CD14-positive monocyte (primary cell): ENCODE measurements at regions not wholly inside any gene's neighbourhood (a gene's known extent, or its start where the extent isn't known, plus 50 kb on each side); places are given as distances from the start of the nearest gene placed in this dataset.

Experiments
- DNase-seq, 3 donors: peaks; one replicate each; pipeline ENCODE4 v3.0.0-alpha.2; 2011 to 2022
- H2AFZ ChIP-seq: 2 replicates; pipeline ENCODE4 v1.6.0; 2012; ENCODE audit warnings: mild to moderate bottlenecking, low read depth, low read length, inconsistent platforms; ENCODE audit not compliant: insufficient read depth, poor library complexity, severe bottlenecking
- H3K27ac ChIP-seq, 2 donors: 1 replicate in 1 of 2; 2 replicates in 1 of 2; pipeline ENCODE4 v1.5.1; 2012 to 2013; ENCODE audit warnings: low read length in 2 of 2, control low read depth in 1 of 2, inconsistent platforms in 1 of 2, low read depth in 1 of 2, mild to moderate bottlenecking in 1 of 2
- H3K27me3 ChIP-seq, 2 donors: one replicate each; pipeline versions ENCODE4 v1.6.0 to v1.6.1; 2011 to 2013; ENCODE audit warnings: low read length in 2 of 2; ENCODE audit not compliant: control insufficient read depth in 2 of 2, insufficient read depth in 2 of 2
- H3K36me3 ChIP-seq, 2 donors: replicated peaks in 1 of 2; 1 replicate in 1 of 2; 2 replicates in 1 of 2; pipeline versions ENCODE4 v1.5.1 to v1.6.1; 2012 to 2013; ENCODE audit warnings: low read length in 2 of 2, control low read depth in 1 of 2, inconsistent platforms in 1 of 2, mild to moderate bottlenecking in 1 of 2; ENCODE audit not compliant: insufficient read depth in 2 of 2, control insufficient read depth in 1 of 2
- H3K4me1 ChIP-seq, 2 donors: 1 replicate in 1 of 2; 2 replicates in 1 of 2; pipeline versions ENCODE4 v1.5.1 to v1.6.1; 2012 to 2013; ENCODE audit warnings: low read length in 2 of 2, control low read depth in 1 of 2, inconsistent platforms in 1 of 2, mild to moderate bottlenecking in 1 of 2, moderate library complexity in 1 of 2; ENCODE audit not compliant: insufficient read depth in 2 of 2, control insufficient read depth in 1 of 2
- H3K4me2 ChIP-seq: replicated peaks from 2 replicates; pipeline ENCODE3; 2012; ENCODE audit warnings: low read length, moderate library complexity, mild to moderate bottlenecking; ENCODE audit not compliant: poor library complexity, severe bottlenecking; ENCODE audit errors: extremely low read depth
- H3K4me3 ChIP-seq, 3 experiments: fragments of 200-600 bp in 1 of 3; sonication (generic) in 1 of 3; replicated peaks in 1 of 3; 1 replicate in 2 of 3; 2 replicates in 1 of 3; pipeline ENCODE4 v1.5.1; 2011 to 2013; ENCODE audit warnings: low read length in 3 of 3, mild to moderate bottlenecking in 3 of 3, control low read depth in 2 of 3, low read depth in 2 of 3, inconsistent platforms in 1 of 3, moderate library complexity in 1 of 3
- H3K79me2 ChIP-seq: 2 replicates; pipeline ENCODE4 v1.6.0; 2012; ENCODE audit warnings: mild to moderate bottlenecking, control low read depth, inconsistent platforms, low read length, moderate library complexity; ENCODE audit not compliant: insufficient read depth
- H3K9ac ChIP-seq: 2 replicates; pipeline ENCODE4 v1.6.0; 2017; ENCODE audit warnings: low read length, mild to moderate bottlenecking; ENCODE audit not compliant: insufficient read depth, poor library complexity, severe bottlenecking
- H3K9me3 ChIP-seq, 2 donors: replicated peaks in 1 of 2; 1 replicate in 1 of 2; 2 replicates in 1 of 2; pipeline versions ENCODE4 v1.5.1 to v1.6.1; 2012 to 2013; ENCODE audit warnings: low read length in 2 of 2, control low read depth in 1 of 2; ENCODE audit not compliant: control insufficient read depth in 1 of 2, insufficient read depth in 1 of 2
- H4K20me1 ChIP-seq: 2 replicates; pipeline ENCODE4 v1.6.0; 2012; ENCODE audit warnings: mild to moderate bottlenecking, low read length, control low read depth, moderate library complexity; ENCODE audit not compliant: insufficient read depth
- H3K27ac Mint-ChIP-seq, 7 donors: one replicate each; pipeline ENCODE4 v1.8.0; 2020; ENCODE audit warnings: mild to moderate bottlenecking in 7 of 7, mixed read lengths in 7 of 7, moderate library complexity in 6 of 7, inconsistent platforms in 2 of 7
- H3K27me3 Mint-ChIP-seq, 3 donors: one replicate each; pipeline ENCODE4 v1.8.0; 2021 to 2022; ENCODE audit warnings: low read depth in 3 of 3, mild to moderate bottlenecking in 3 of 3, mixed read lengths in 3 of 3, moderate library complexity in 3 of 3, inconsistent platforms in 1 of 3
- H3K36me3 Mint-ChIP-seq, 2 donors: one replicate each; pipeline ENCODE4 v1.8.0; 2020; ENCODE audit warnings: mixed read lengths in 2 of 2, inconsistent platforms in 1 of 2, mild to moderate bottlenecking in 1 of 2
- H3K4me1 Mint-ChIP-seq: one replicate; pipeline ENCODE4 v1.8.0; 2020; ENCODE audit warnings: mild to moderate bottlenecking, mixed read lengths
- H3K4me3 Mint-ChIP-seq, 2 donors: one replicate each; pipeline ENCODE4 v1.8.0; 2020; ENCODE audit warnings: mild to moderate bottlenecking in 2 of 2, mixed read lengths in 2 of 2, moderate library complexity in 1 of 2
- H3K9me3 Mint-ChIP-seq, 7 donors: one replicate each; pipeline ENCODE4 v1.8.0; 2020 to 2022; ENCODE audit warnings: mixed read lengths in 7 of 7, mild to moderate bottlenecking in 6 of 7, moderate library complexity in 6 of 7, inconsistent platforms in 2 of 7
- WGBS: methylation state at CpG from one replicate; pipeline ENCODE4 v1.1.5; 2013; ENCODE audit warnings: missing lambda C conversion rate; ENCODE audit not compliant: insufficient coverage; 5-methylcytosine and 5-hydroxymethylcytosine counted together
- intact Hi-C, 2 donors: fragments of 100-400 bp; cut with micrococcal nuclease; formaldehyde crosslinking; loops; one replicate each; pipeline versions ENCODE4 v1.15.0 to v1.15.1; 2023
- TF ChIP-seq, protein P1 (sequence below): fragments of 200-600 bp; IDR thresholded peaks from one replicate; pipeline ENCODE4 v1.8.0; 2022; ENCODE audit warnings: antibody characterized with exemption, mild to moderate bottlenecking

GRCh38 chr1:37265786-37266667 lies 208.4 kb upstream of the ZC3H12A start:
- Histone ChIP-seq H3K4me3 (no peak overlapping the region), H3K4me2 (no peak overlapping the region), H3K9ac (no peak overlapping the region), H3K36me3 (no peaks in the 10 kb centered on the region), H3K9me3 (no peaks in the 10 kb centered on the region), H3K27ac (no peak overlapping the region), H4K20me1 (no peaks in the 10 kb centered on the region), H3K4me1 (no peaks in the 10 kb centered on the region), H3K79me2 (no peaks in the 10 kb centered on the region), H2AFZ (no peak overlapping the region), H3K27me3 (no peaks in the 10 kb centered on the region)
- Mint-ChIP-seq H3K9me3 (no peaks in the 10 kb centered on the region), H3K27me3 (peaks cover 0 to 6% (median 3%) of the 10 kb centered on the region in 3 donors), H3K4me3 (no peak overlapping the region), H3K27ac (no peak overlapping the region), H3K4me1 (no peaks in the 10 kb centered on the region), H3K36me3 (no peaks in the 10 kb centered on the region)
- intact Hi-C loops, result no loop called here
- 58% methylated on average over 10 of the region's 10 CpGs for WGBS
- no peak for DNase-seq
- TF ChIP-seq, protein P1, sequence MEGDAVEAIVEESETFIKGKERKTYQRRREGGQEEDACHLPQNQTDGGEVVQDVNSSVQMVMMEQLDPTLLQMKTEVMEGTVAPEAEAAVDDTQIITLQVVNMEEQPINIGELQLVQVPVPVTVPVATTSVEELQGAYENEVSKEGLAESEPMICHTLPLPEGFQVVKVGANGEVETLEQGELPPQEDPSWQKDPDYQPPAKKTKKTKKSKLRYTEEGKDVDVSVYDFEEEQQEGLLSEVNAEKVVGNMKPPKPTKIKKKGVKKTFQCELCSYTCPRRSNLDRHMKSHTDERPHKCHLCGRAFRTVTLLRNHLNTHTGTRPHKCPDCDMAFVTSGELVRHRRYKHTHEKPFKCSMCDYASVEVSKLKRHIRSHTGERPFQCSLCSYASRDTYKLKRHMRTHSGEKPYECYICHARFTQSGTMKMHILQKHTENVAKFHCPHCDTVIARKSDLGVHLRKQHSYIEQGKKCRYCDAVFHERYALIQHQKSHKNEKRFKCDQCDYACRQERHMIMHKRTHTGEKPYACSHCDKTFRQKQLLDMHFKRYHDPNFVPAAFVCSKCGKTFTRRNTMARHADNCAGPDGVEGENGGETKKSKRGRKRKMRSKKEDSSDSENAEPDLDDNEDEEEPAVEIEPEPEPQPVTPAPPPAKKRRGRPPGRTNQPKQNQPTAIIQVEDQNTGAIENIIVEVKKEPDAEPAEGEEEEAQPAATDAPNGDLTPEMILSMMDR, result no peak

DNA sequence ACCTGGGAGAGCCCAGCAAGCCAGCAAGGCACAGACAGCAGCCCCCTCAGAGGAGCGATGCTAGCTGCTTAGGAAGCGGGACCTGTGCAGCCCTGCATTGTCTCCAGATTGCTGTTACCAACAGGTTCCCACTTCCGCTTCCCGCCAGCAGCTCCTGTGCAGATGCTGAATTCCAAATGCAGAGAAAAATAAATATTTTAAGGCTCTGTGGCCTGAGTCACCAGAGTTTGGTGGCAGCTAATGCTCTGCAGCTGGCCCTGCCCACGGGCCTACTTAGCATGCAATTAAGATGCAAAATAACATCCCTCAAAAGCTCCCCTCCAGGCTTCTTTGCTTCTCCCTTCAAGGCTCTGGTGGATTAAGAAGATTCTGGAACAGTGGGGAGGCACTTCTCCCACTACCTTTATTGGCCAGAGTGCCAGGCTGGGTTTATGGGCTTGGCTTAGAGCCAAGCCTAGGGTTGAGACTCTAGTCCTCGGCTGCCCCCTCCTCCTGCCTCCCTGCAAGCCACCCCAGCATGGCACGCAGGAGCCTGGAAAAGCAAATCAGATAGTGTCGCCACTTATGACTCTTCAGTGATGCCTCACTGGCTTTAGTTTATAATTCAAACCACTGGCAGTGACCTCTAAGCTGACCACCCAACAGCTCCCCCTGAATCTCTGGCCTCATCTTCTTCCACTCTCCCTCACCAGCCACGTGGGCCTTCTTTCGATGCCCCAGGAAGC lies 207.1 kb upstream of the ZC3H12A start:
- H3K4me1 ChIP-seq, result no peaks in the 10 kb centered on the region
- 70% methylated on average over 7 of the region's 10 CpGs for WGBS
- H2AFZ ChIP-seq, result no peak overlapping the region
- H3K27me3 ChIP-seq, result no peaks in the 10 kb centered on the region
- Mint-ChIP-seq H3K9me3 (no peaks in the 10 kb centered on the region), H3K4me1 (no peaks in the 10 kb centered on the region), H3K36me3 (no peaks in the 10 kb centered on the region), H3K4me3 (no peak overlapping the region), H3K27me3 (peaks cover 0 to 5% (median 3%) of the 10 kb centered on the region in 3 donors), H3K27ac (no peak overlapping the region)
- H4K20me1 ChIP-seq, result no peaks in the 10 kb centered on the region
- H3K4me3 ChIP-seq, result no peak overlapping the region
- H3K27ac ChIP-seq, result no peak overlapping the region
- intact Hi-C loops, result no loop called here
- no peaks in the 10 kb centered on the region for H3K36me3 ChIP-seq
- H3K9me3 ChIP-seq, result no peaks in the 10 kb centered on the region
- H3K4me2 ChIP-seq, result no peak overlapping the region
- TF ChIP-seq, protein P1, result no peak
- H3K79me2 ChIP-seq, result no peaks in the 10 kb centered on the region
- no peak overlapping the region for H3K9ac ChIP-seq
- no peak for DNase-seq
